Fibroblast of gingiva (primary cell): ENCODE measurements at regions not wholly inside any gene's neighbourhood (a gene's known extent, or its start where the extent isn't known, plus 50 kb on each side); places are given as distances from the start of the nearest gene placed in this dataset.

Experiments
- DNase-seq: peaks from one replicate; pipeline ENCODE4 v3.0.0-alpha.2; 2011; ENCODE audit warnings: low read depth

DNA sequence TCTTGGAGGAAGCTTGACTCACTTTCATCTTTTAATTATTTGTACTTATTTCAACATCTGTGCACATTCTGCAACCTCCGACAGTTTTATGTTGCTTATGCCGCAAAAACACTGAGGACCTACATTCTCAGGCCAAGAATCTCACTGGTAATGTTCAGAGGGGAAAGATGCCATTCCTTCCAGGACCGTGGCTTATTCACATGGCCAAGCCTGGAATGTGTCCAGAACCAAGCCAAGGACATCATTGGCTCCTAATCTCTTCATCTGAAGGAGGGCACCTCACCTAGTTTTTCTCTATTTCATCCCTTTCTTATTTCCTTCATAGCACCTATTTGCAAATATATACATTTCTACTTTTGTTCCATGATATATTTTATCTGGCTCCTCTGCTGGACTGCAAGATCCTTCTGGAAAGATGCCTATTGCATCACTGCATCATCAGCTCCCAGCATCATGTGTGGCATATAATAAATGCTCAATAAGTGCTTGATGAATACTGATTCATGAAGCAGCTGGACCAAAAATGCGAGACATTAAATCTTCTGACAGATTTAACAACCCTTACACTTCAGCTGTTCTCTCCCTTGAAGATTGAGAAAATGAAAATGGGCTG lies 377.1 kb downstream of the TNS1 start:
- peak; percentile 47 for DNase-seq

DNA sequence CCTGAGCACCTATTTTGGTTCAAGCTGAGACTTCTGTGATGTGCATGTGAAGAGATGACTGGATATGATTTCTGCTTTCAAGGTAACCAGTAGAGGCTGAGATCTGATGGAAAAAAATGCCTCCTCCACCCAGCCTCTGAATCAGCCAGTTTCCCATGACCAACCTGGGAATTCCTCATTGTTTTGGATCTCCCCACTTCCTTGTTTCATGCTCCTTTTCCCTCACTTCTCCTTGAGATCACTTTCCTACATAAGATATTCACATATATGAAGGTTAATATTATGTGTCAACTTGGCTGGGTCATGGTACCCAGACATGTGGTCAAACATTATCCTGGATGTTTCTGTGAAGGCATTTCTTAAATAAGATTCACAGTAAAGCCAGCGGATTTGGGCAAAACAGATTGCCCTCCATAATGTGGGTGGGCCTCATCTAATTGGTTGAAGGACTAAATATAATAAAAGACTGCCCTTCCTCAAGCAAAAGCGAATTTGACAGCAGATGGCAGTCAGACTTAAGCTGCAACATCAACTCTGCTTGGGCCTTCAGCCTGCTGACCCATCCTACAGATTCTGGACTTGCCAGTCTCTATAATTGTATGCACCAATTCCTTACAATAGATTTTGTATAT lies 379.4 kb downstream of the TNS1 start:
- no peak for DNase-seq

DNA sequence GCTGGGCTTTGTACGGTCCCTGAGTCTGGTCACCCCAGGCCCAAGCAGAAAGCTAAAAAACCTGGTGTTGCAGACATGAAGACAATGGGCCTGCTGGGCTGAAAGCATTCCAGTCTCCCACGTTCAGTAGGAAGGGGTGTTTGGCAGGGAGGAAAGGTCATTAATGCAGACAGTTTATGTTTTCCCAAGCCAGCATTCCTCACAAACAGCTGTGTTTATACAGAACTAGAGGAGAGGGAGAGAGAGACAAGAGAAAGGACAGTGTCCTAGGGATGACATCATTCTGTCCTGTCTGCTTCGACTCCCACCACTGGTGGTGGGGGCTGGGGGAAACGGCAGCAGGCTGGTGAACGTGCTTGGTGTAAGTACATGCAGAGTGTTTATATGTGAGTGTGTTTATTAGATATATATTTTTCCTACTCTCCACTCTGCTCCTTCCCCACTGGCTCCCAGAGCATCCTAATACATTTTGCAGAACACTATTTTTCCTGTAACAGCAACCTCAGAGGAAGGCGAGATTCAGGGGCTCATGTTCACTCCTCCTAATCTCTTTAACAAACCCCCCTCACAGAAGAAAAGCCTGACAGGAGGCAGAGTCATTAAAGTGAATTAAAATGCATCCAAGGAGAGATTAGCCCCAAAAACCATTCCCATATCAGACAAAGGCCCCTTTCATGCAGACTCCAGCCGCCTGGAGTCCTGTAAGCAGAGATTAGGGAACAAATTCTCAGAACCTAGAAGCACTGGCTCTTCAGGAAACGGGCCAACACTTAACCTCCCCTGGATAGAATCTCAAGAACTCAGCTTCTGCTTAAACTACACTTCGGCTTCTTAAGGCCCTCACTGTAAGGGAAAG lies 380.4 kb downstream of the TNS1 start:
- peak; percentile 24 for DNase-seq

DNA sequence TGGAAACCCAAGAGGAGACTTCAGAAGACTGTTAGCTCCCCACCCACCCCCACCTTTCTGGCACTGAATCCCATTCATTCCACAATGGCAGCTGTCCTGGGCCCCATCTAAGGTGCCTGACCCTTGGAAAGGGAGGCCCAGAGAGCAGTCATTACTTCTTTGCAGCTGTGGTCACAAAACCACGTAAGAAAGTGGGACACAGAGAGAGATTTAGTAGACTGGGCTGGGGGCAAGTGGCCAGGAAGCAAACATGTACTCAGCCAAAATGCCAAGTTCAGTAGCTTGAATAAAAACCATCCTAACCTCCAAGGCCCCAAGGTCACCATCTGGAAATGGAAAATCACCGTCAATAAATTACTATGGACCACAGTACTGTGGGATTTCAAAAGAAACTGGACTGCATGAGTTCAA lies 381.4 kb downstream of the TNS1 start:
- DNase-seq: no peak

DNA sequence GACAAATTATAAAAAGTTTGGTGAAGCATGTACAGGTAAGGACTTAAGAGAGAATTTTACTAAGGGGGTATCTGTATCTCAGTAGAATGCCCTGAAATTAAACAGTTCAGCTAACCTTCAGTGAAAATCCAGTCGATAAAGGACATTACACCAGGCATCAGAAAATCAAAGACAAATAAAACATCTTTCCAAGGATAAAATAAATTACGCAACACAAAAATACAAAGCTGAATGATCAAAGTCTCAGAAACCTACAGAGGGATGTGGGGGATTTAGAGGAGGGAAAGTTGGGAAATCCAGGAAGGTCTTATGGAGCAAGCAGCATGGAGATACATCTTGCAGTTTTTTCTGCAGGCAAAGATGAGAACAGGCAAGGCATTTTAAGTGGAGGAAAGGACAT lies 384.1 kb downstream of the TNS1 start:
- no peak for DNase-seq

DNA sequence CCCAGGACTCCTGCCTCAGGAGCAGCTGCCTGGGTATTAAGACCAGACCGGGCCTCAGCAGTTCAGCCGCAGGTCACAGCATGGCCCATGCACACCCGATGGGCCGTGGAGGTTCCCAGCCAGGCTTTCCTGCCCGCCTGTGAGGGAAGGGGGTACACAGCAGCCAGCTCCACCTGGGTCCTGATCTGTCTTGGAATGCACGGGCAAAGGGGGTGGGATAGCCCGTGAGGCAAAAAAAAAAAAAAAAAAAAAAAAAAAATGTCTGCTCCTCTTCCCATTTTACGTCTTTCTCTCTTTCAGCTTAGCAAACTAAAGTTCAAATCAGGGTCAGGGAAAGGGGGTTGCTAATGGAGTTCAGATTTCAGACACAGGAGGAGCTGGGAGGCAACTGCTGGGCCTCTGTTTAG lies 385.2 kb downstream of the TNS1 start:
- no peak for DNase-seq

DNA sequence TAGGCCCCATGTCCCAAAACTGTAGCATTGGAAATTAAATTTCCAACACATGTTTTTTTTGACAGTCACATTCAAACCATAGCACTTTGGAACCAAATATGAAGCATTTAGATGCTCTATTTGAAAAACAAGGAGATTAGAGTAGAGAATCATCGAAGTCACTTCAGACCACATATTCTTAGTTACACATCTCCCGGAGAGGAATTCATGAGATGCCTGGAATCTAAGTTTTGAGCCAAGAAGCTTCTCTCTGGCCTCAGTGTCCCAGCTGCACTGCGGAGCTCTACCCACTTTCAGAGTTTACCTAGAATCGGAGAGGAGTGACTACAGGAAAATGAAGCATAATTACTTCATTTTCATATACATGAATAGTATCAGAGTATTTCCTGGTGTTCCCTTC lies 385.9 kb downstream of the TNS1 start:
- DNase-seq: no peak

DNA sequence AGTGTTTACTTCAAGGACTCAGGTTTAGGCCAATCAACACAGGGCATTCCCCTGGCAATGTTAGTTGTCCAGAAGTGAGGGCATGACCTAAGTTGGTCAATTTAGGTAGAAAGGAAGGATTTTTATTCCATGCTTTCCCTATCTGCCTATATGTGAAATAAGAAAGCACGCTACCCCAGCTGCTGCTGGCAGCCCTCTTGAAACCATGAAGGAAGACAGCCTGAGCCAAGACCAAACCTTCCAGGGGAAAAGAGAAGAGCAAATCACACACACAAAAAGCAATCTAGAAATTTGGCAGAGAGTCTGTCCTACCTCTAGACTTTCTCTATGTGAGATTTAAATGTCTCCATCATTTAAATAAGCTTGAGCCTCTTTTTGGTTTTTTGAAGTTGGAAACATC lies 387.6 kb downstream of the TNS1 start:
- DNase-seq: no peak

DNA sequence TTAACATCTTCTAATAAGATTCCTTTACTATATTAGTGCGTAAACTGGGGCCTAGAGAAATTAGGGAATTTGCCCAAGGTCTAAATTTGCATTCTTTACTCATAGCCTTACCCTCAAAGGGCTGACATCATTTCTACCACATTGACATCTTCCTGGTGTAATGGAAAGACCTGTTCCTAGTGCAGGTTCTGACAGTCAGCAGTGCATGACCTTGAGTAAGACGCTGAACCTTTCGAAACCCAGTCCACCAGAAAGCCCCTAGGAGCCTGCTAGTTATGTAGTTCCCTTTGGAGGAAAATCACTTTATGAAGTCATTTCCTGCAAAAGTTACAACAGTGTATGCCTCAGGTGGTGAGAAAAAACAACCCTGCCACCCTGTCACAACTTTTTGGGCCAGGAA lies 388.3 kb downstream of the TNS1 start:
- no peak for DNase-seq

DNA sequence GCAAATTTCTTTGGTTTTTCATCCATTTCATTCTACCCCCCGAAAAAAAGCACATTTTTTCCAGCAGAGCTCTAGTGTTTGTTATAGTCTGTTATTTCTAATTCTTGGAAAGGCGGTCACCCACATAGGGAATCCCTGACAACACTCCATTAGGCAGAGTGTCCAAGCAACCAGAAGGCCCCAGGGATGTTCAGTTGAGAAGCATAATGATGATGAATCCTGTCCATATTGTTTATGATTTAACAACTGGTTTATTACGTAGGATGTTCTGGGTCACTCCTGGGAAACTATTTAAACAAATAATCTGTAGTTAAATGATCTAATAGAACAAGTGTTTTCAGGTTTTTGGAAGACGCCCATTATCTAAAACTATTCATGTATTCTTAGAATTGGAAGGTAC lies 388.7 kb downstream of the TNS1 start:
- DNase-seq: no peak

DNA sequence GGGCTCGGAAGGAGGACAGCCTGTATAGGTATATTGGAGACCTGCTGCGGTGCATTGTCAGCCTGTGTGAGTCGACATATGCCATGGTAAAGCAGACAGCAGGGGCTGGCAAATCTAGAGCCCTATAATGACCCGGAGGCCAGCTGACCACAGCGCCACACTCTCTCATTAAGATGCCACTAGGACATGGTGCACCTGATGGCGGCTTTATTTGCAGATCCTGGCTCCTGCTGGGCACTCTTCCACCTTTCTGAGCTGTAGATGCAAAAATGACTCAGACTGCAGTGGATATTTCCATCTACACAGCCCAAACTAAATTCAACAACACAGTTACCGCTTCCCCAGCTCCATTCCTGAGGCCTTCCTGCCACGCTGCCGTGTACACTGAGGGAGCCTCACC lies 389.9 kb downstream of the TNS1 start:
- no peak for DNase-seq

DNA sequence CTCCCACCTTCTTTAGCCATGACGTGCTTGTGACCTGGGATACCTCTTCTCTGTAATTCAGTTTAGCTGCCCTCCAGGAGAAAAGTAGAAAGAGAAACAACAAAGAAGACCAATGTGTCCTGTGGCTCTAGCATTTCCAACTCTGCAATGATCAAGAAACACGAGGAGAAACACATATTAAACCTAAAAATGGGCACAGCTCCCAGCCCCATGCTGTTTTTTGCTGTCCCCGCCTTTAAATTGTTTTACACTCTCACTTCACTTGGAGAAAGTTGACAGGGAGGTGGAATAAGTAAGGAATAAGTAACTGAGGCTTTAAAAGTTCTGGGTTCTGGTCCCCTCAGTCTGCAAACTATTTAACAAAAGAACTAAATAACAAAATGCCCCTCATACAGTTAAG lies 390.6 kb downstream of the TNS1 start:
- DNase-seq: no peak

DNA sequence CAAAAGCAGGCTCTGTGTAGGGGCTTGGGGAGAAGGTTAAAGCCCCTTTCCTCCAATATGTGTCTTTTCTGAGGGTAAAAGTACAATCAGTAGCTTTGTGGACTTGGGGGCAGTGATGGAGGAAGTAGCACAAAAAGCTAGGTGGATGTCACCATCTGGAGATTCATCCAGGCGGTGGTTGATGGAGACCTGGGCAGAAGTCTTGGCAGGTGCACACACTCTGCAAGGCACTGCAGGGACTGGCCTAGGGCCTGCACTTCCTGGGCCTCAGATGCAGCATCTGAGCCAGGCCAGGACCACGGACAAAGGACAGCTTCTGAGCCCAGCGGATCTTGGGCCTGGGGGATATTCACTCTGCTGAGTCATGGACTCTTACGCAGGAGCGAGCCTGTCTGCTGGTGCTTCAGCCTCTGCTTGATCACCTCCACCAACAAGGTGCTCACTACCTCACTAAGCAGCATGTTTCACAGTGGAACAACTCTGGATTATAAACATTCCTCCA lies 391.1 kb downstream of the TNS1 start:
- no peak for DNase-seq

DNA sequence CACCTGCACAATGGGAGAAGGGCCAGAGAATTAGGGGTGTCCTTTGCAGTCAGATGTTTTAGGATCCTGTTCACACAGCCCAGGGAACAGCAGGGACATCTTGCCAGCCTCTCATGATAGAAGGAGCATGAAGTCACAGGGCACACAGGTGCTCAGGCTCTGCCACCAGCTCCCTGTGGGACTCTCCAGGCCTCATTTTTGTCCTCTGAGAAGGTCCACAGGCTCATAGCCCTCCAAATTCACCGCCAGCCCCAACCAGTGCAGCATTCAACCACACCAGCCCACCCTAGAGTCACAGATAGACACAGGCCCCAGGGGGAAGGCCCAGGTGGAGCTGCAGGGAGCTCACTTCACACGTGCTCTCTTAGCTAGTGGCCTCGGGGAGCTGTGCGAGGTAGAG lies 391.7 kb downstream of the TNS1 start:
- DNase-seq: no peak

DNA sequence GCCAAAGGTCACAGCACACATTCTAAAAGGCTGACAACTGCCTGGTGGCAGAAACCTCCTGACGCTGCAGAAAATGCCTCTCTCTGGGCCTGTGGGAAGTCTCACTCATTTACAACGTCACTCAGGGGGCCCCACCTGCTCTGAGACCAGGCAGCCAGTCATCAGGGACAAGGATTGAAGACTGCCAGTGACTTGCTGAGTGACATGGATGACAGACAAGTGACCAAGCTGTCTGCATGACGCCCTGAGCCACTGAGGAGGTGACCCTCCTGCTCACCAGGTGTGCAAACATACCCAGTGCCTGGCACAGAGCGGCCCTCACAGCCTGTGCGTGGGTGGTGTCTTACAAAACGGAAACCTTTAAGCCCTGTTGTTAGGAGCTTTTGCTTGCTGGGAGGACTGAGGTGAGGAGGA lies 392.4 kb downstream of the TNS1 start:
- no peak for DNase-seq

DNA sequence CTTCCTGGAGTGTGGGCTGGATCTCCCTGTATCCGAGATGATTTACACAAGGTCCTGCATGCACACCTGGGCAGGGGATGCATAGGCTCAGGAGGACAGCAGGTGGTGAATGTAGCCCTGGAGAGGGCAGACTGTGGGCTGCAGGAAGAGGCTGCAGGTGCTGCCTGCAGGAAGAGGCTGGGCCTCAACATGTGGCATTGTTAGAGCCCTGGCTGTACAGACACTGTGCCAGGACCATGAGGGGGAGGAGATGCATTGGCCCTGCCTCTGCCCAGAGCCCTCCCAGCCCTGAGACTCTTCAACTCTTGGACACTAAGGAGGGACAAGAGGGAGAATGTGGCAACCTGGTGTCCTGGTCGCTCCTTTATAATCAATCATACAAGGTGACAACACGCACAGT lies 392.8 kb downstream of the TNS1 start:
- no peak for DNase-seq

DNA sequence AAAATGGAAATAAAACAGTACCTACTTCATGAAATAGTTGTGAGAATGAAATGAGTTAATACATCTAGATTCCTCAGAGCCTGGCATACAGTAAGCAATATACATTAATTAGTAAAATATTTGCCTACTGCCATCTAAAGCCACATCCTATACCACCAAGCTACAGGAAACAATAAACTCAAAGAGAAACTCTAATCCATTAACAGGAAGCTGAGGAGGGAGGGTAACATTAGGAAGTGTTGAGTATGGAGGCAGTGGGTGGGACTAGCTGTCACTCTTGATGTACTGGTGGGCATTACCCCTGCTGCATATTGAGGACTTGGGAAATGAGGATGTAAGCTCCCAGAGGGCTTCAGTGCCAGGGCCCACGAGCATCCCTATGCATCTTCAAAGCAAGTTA lies 396.5 kb downstream of the TNS1 start:
- DNase-seq: no peak

DNA sequence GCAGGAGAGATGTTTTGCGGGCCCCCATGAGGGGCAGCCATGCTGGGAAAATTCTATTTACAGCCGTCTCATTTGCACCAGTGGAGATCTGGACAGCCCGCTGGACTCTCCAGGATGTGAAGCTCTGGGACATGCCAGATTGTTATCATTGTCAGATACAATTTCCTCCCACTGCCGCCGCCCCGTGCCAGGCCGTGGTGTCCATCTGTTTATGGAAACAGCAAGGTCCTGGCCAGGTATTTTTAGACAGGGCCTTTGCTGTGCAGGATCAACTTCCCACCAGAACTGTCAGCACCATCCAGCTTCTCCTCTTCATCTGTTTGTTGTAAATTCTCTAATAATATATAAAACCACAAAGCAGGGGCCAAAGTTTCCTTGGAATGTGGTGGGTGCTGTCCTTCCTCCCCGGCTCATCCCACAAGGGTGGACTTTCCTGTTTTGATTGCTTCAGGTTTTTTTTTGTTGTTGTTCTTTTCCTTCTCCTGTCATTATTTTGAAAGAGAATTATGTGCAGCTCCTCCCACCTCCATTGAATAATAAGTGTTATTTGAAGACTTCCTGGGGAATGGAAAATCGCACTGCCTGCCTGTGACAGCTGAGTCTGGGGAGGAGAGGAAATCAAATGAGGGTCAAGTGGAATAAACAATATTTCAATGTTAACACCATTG lies 398.1 kb downstream of the TNS1 start:
- DNase-seq: no peak

DNA sequence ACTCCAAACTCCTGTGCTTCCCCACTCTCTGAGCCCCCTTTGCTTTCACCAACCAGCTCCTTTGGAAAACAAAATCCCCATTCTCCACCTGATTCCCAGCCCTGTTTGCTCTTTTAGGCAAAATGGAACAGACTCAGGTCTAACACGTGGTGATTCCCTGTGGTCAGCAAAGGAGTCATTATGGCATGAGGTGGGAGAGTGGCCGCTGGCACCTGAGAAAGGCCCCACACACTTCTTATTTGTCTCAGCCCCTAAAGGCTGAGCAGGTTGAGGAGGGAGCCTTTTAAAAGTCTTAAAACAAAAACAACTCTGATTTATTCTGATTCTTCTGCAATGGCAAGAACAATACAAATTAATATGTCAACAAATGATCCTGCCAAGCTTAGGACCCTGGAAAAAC lies 401.2 kb downstream of the TNS1 start:
- no peak for DNase-seq

DNA sequence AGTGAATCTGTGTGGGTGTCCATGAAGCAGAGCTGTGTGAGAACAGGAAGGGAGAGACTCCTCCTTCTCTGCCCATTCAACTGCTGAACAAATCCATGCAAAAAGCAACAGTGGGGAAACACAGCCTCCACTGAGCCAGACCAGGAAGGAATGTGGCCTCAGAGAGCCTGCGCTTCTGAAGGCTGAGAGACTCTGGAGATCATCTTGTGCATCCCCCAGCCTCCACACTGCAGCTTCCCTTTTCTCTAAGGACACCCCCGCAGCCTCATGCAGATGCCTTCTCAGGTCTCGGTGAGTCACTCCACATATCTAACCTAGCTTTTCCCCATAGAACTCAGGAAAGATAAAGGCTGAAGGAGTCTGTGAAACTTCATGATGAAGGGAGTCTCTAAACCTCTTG lies 402.9 kb downstream of the TNS1 start:
- no peak for DNase-seq

DNA sequence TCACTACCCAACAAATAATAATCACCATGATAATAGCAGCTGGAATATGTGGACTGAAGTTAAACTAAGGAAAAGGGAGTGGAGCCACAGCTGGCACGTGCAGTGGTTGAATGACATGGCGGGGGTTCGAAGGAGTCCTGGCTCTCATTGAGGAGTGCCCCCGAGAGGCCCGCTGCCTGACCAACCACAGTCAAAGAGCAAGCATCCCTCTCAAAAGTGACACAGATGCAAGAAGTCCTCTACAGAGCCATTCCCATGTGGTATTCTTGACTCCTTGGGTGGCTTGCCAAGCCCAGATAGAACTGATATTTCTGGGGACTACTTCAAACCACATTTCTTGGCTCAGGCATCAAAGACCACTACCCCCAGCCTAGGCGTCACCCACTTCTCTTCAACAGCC lies 405.1 kb downstream of the TNS1 start:
- no peak for DNase-seq

DNA sequence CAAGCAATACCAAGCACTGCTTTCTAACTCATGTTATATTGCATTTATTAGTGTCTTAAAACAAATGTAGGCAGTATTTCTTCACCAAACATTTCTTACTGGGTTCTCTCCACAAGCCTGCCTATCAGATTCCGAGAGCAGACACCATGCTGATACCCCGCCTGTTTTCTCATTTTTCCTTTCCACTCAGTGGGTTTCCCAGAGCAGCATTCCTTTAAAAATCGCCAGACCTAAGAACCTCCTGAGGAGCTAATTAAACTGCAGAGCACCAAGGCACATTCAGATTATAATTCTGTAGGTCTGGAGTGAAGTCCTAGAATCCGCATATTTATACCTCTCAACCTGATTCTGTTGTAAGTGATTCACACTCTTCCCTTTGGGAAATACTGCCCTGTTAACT lies 405.6 kb downstream of the TNS1 start:
- DNase-seq: no peak

DNA sequence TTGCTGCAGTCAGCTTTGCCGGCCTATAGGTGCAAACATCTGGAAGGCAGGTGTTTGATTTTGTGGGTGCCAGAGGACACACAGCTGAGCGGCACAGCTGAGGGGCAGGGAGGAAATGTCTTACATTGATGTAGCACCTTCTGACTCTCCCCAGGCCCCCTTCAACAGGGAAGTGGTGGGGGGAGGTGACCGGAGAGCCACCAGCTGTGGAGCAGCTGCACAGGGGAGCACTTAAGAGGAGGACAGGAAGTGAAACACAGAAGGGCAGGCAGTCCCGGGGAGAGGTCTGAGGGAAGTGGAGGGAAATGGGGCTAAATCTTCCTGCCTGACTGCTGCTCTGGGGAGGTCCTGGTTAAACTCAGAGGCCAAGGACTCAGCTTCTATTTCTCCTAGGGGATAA lies 409.1 kb downstream of the TNS1 start:
- DNase-seq: no peak
